ENCODE measurements at regions not wholly inside any gene's neighbourhood (a gene's known extent, or its start where the extent isn't known, plus 50 kb on each side); places are given as distances from the start of the nearest gene placed in this dataset.

DNA sequence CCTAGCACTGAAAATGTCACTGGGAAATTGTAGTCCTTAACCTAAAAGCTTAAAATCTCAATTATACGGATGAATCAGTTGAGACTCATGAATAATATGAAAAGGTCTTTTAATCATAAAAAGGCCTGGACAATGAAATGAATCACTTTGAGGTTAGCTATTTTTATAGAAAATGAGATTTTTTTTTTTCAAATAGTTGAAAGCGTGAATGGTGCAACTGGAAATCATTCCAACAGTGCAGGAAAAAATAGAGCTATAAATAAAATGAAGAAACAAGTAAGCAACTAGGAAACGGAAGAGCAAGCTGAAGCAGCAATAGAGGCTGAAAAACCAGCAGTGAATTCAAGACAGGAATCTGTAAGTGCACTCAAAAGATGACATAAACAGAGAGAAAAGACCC lies 142.9 kb downstream of the BACH1 start:
- H3K4me2 ChIP-seq (ENCODE audit: control insufficient read depth, extremely low read depth, insufficient read depth, low read depth, low read length), result no peak overlapping the region

GRCh38 chr21:29443411-29444010 lies 144.8 kb downstream of the BACH1 start:
- FAIRE-seq, result no peak
- DNase-seq (ENCODE audit: low read depth, low spot score), result no peak
- no peaks in the 10 kb centered on the region for H3K27me3 ChIP-seq (ENCODE audit: control insufficient read depth, extremely low read depth, insufficient read depth, low read length)
- dilution Hi-C loops (cut with MboI; ENCODE audit: extremely low pct_ligation_motif_present, low sequenced_read_pairs), result no loop called here
- no peaks in the 10 kb centered on the region for H3K79me2 ChIP-seq (ENCODE audit: control insufficient read depth, insufficient read depth, low read length)
- no peaks in the 10 kb centered on the region for H3K9me1 ChIP-seq (ENCODE audit: control insufficient read depth, extremely low read depth, insufficient read depth, low read length)
- TF ChIP-seq CTCF (optimal IDR thresholded peaks at IDR 0.05 in 1 of 3, IDR thresholded peaks at IDR 0.05 in 1 of 3, conservative IDR thresholded peaks at IDR 0.05 in 1 of 3; ENCODE audit: extremely low read depth in 1 of 3, insufficient read depth in 2 of 3, low read length in 3 of 3), result no peak
- TF ChIP-seq EZH2 (IDR thresholded peaks at IDR 0.05; ENCODE audit: low read length), result no peak
- no peak overlapping the region for H3K9ac ChIP-seq (ENCODE audit: control insufficient read depth, extremely low read depth, insufficient read depth, low read length)
- no peak overlapping the region for H2AFZ ChIP-seq (ENCODE audit: control insufficient read depth, low read length)
- H3K27ac ChIP-seq (ENCODE audit: control insufficient read depth, insufficient read depth, low read length), result no peak overlapping the region
- H4K20me1 ChIP-seq (ENCODE audit: control insufficient read depth, extremely low read depth, insufficient read depth, low read length), result no peaks in the 10 kb centered on the region
- H3K4me2 ChIP-seq (ENCODE audit: control insufficient read depth, extremely low read depth, insufficient read depth, low read depth, low read length), result no peak overlapping the region
- H3K36me3 ChIP-seq (ENCODE audit: control insufficient read depth in 2 of 2, extremely low read depth in 1 of 2, insufficient read depth in 2 of 2, low read length in 2 of 2), result no peaks in the 10 kb centered on the region
- H3K4me1 ChIP-seq (ENCODE audit: control insufficient read depth, extremely low read depth, insufficient read depth, low read length), result no peaks in the 10 kb centered on the region
- H3K4me3 ChIP-seq (ENCODE audit: control insufficient read depth in 2 of 3, extremely low read depth in 1 of 3, insufficient read depth in 2 of 3, low read depth in 1 of 3, low read length in 3 of 3), result no peak overlapping the region
- no peaks in the 10 kb centered on the region for H3K9me3 ChIP-seq (ENCODE audit: control insufficient read depth, low read depth, low read length)

More for the DNA sequence above, 142.9 kb downstream of the BACH1 start:
- no peak overlapping the region for H3K9ac ChIP-seq (ENCODE audit: control insufficient read depth, extremely low read depth, insufficient read depth, low read length)
- H3K4me1 ChIP-seq (ENCODE audit: control insufficient read depth, extremely low read depth, insufficient read depth, low read length), result no peaks in the 10 kb centered on the region
- dilution Hi-C loops (cut with MboI; ENCODE audit: extremely low pct_ligation_motif_present, low sequenced_read_pairs), result no loop called here
- no peak overlapping the region for H3K4me3 ChIP-seq (ENCODE audit: control insufficient read depth in 2 of 3, extremely low read depth in 1 of 3, insufficient read depth in 2 of 3, low read depth in 1 of 3, low read length in 3 of 3)
- no peaks in the 10 kb centered on the region for H4K20me1 ChIP-seq (ENCODE audit: control insufficient read depth, extremely low read depth, insufficient read depth, low read length)
- no peak overlapping the region for H2AFZ ChIP-seq (ENCODE audit: control insufficient read depth, low read length)
- H3K27ac ChIP-seq (ENCODE audit: control insufficient read depth, insufficient read depth, low read length), result no peak overlapping the region
- no peaks in the 10 kb centered on the region for H3K9me1 ChIP-seq (ENCODE audit: control insufficient read depth, extremely low read depth, insufficient read depth, low read length)
- TF ChIP-seq CTCF (optimal IDR thresholded peaks at IDR 0.05 in 1 of 3, IDR thresholded peaks at IDR 0.05 in 1 of 3, conservative IDR thresholded peaks at IDR 0.05 in 1 of 3; ENCODE audit: extremely low read depth in 1 of 3, insufficient read depth in 2 of 3, low read length in 3 of 3), result no peak
- no peak for TF ChIP-seq EZH2 (IDR thresholded peaks at IDR 0.05; ENCODE audit: low read length)
- no peaks in the 10 kb centered on the region for H3K27me3 ChIP-seq (ENCODE audit: control insufficient read depth, extremely low read depth, insufficient read depth, low read length)
- H3K36me3 ChIP-seq (ENCODE audit: control insufficient read depth in 2 of 2, extremely low read depth in 1 of 2, insufficient read depth in 2 of 2, low read length in 2 of 2), result no peaks in the 10 kb centered on the region
- no peaks in the 10 kb centered on the region for H3K79me2 ChIP-seq (ENCODE audit: control insufficient read depth, insufficient read depth, low read length)
- FAIRE-seq (no peak), DNase-seq (ENCODE audit: low read depth, low spot score) (no peak)
- no peaks in the 10 kb centered on the region for H3K9me3 ChIP-seq (ENCODE audit: control insufficient read depth, low read depth, low read length)
